Endodermal cell (in vitro differentiated cells): ENCODE measurements at regions not wholly inside any gene's neighbourhood (a gene's known extent, or its start where the extent isn't known, plus 50 kb on each side); places are given as distances from the start of the nearest gene placed in this dataset.
A peak's percentile ranks its signal among the peaks of the same experiment; 100 is the strongest.

Experiments
- DNase-seq: peaks from one replicate; pipeline ENCODE4 v3.0.0-alpha.2; 2017
- H3K27ac ChIP-seq: 2 replicates; pipeline ENCODE4 v1.5.1; 2013; ENCODE audit warnings: mild to moderate bottlenecking, low read depth, low read length, moderate library complexity
- H3K27me3 ChIP-seq: 2 replicates; pipeline ENCODE4 v1.6.1; 2013; ENCODE audit warnings: mild to moderate bottlenecking, low read length, moderate library complexity; ENCODE audit not compliant: insufficient read depth, control insufficient read depth, poor library complexity, severe bottlenecking
- H3K36me3 ChIP-seq: 2 replicates; pipeline ENCODE4 v1.7.0; 2013; ENCODE audit warnings: mild to moderate bottlenecking, low read length, moderate library complexity; ENCODE audit not compliant: control insufficient read depth, insufficient read depth
- H3K4me1 ChIP-seq: one replicate; pipeline ENCODE4 v1.7.0; 2013; ENCODE audit warnings: low read length; ENCODE audit not compliant: control insufficient read depth, insufficient read depth
- H3K4me3 ChIP-seq: 2 replicates; pipeline ENCODE4 v1.5.1; 2013; ENCODE audit warnings: mild to moderate bottlenecking, low read length, moderate library complexity
- H3K9ac ChIP-seq: 2 replicates; pipeline ENCODE4 v1.6.1; 2013; ENCODE audit warnings: mild to moderate bottlenecking, low read length, moderate library complexity; ENCODE audit not compliant: poor library complexity, severe bottlenecking; ENCODE audit errors: extremely low read depth
- H3K9me3 ChIP-seq: 2 replicates; pipeline ENCODE4 v1.6.1; 2013; ENCODE audit warnings: mild to moderate bottlenecking, low read length, moderate library complexity; ENCODE audit not compliant: control insufficient read depth
- H3K27ac Mint-ChIP-seq: 2 replicates; pipeline ENCODE4 v1.8.0; 2020; ENCODE audit warnings: mixed read lengths
- H3K27me3 Mint-ChIP-seq: 2 replicates; pipeline ENCODE4 v1.8.0; 2021; ENCODE audit warnings: mild to moderate bottlenecking, mixed read lengths; ENCODE audit not compliant: insufficient read depth
- H3K36me3 Mint-ChIP-seq: 2 replicates; pipeline ENCODE4 v1.8.0; 2020; ENCODE audit warnings: low read depth, mixed read lengths
- H3K4me1 Mint-ChIP-seq: 2 replicates; pipeline ENCODE4 v1.8.0; 2020; ENCODE audit warnings: mixed read lengths
- H3K4me3 Mint-ChIP-seq: 2 replicates; pipeline ENCODE4 v1.8.0; 2020; ENCODE audit warnings: mild to moderate bottlenecking, moderate library complexity, mixed read lengths
- H3K9me3 Mint-ChIP-seq: 2 replicates; pipeline ENCODE4 v1.8.0; 2020; ENCODE audit warnings: mild to moderate bottlenecking, mixed read lengths
- WGBS, 2 experiments: methylation state at CpG; one replicate each; pipeline versions ENCODE4 v1.1.5 to v1.1.7; 2013; ENCODE audit warnings: missing lambda C conversion rate in 2 of 2, mixed read lengths in 1 of 2; ENCODE audit not compliant: insufficient coverage in 1 of 2, insufficient read length in 1 of 2; 5-methylcytosine and 5-hydroxymethylcytosine counted together
- TF ChIP-seq, protein P1 (sequence below): fragments of 200-600 bp; sonication (generic); conservative IDR thresholded peaks from 2 replicates; pipeline ENCODE4 v1.5.0; 2021; ENCODE audit warnings: antibody characterized with exemption, mild to moderate bottlenecking

DNA sequence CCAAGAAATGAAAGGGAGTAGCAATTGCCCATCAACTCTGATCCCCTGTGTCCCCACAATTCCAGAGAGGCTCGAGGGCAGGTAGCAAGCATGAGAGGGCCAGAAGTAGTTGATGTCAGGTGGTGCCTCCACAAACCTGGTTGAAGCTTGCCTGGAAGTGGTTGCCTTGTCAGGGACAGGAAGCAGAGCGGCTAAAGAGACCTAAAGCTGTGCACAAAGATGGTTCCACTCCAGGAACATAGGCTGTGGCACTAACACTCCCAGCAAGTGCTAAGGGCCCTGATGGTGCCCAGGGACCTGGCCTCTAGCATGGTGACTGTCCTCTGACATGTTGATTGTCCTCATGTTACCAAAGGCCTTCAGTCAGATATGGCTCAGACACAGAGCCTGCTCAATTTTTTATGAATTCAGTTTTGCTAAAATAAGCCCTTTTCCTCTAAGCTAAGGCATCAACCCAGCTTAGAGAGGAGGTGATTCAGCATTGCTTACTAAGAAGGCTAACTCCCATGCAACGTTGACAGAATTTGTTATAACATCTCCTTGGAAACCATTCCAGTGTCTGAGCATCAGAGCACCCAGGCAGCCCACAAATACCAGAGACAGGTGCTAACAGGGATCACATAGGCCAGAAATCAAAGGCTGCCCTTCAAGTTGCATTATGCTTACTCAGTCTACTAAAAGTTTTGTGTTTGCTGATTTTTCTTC lies 196.3 kb upstream of the ARHGAP20 start:
- no peak for DNase-seq
- Histone ChIP-seq H3K27ac (no peak overlapping the region), H3K4me1 (peaks cover 15% of the 10 kb centered on the region), H3K4me3 (no peak overlapping the region), H3K9ac (no peak overlapping the region), H3K9me3 (no peaks in the 10 kb centered on the region), H3K27me3 (peaks cover 37% of the 10 kb centered on the region), H3K36me3 (no peaks in the 10 kb centered on the region)
- Mint-ChIP-seq H3K4me1 (peaks cover 42% of the 10 kb centered on the region), H3K27ac (no peak overlapping the region), H3K27me3 (peaks cover 40% of the 10 kb centered on the region), H3K36me3 (no peaks in the 10 kb centered on the region), H3K9me3 (no peaks in the 10 kb centered on the region), H3K4me3 (no peak overlapping the region)
- TF ChIP-seq, protein P1, sequence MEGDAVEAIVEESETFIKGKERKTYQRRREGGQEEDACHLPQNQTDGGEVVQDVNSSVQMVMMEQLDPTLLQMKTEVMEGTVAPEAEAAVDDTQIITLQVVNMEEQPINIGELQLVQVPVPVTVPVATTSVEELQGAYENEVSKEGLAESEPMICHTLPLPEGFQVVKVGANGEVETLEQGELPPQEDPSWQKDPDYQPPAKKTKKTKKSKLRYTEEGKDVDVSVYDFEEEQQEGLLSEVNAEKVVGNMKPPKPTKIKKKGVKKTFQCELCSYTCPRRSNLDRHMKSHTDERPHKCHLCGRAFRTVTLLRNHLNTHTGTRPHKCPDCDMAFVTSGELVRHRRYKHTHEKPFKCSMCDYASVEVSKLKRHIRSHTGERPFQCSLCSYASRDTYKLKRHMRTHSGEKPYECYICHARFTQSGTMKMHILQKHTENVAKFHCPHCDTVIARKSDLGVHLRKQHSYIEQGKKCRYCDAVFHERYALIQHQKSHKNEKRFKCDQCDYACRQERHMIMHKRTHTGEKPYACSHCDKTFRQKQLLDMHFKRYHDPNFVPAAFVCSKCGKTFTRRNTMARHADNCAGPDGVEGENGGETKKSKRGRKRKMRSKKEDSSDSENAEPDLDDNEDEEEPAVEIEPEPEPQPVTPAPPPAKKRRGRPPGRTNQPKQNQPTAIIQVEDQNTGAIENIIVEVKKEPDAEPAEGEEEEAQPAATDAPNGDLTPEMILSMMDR = no peak
- 90 to 93% methylated on average over 2 to 3 of the region's 3 CpGs for WGBS, 2 experiments

DNA sequence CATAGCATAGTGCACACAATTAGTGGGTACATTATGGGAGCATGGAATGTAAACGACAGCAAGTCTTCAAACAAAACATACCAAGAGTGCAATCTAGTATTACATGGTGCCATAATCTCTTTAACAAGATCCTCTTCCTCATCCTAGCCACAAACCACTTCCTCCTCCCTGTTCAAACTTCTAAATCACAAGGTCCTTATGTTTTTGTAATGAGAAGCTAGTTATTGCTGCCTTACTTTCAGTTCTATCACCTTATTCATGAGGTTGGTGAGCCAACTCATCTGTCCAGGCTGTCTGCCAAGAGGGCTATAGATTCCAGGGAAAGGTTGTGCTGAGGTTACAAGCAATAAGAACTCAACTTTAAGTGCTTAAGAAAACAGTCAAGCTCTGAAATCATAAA lies 195.4 kb upstream of the ARHGAP20 start:
- Histone ChIP-seq H3K27ac (no peak overlapping the region), H3K27me3 (peaks cover 37% of the 10 kb centered on the region), H3K9me3 (no peaks in the 10 kb centered on the region), H3K4me3 (no peak overlapping the region), H3K36me3 (no peaks in the 10 kb centered on the region), H3K4me1 (peaks cover 15% of the 10 kb centered on the region), H3K9ac (no peak overlapping the region)
- no peak overlapping the region for H3K27ac Mint-ChIP-seq
- no peaks in the 10 kb centered on the region for H3K9me3 Mint-ChIP-seq
- H3K4me3 Mint-ChIP-seq = no peak overlapping the region
- peaks cover 38% of the 10 kb centered on the region for H3K27me3 Mint-ChIP-seq
- H3K36me3 Mint-ChIP-seq = no peaks in the 10 kb centered on the region
- WGBS, 2 experiments = 92% methylated on average over 1 of the region's 1 CpG; no CpG with 5 or more reads in 1 of the 2 experiments
- TF ChIP-seq, protein P1 = no peak
- peaks cover 47% of the 10 kb centered on the region for H3K4me1 Mint-ChIP-seq
- DNase-seq = no peak

DNA sequence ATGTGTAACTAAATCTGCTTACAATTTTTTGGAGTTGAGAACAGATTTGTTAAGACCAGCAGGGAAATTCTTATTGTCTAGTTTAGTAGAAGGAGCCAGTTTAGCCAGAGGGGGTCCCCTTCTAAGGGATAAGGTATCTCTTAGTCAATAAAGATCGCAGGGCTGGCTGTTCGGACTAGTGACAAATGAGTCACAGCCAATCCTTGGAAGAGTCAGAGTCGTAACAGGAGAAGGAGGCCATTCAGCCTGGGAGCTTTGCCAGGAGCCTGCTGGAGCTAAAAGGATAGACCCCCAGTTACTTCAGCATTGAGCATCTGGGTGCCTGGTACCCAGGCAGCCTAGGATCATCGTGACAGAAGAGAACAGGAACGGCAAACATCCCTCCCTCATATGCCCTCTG lies 191.6 kb upstream of the ARHGAP20 start:
- Histone ChIP-seq H3K9me3 (no peaks in the 10 kb centered on the region), H3K27me3 (peaks cover 15% of the 10 kb centered on the region), H3K9ac (no peak overlapping the region), H3K36me3 (no peaks in the 10 kb centered on the region), H3K4me1 (peaks cover 15% of the 10 kb centered on the region), H3K4me3 (no peak overlapping the region), H3K27ac (no peak overlapping the region)
- TF ChIP-seq, protein P1 = no peak
- no peak overlapping the region for H3K4me3 Mint-ChIP-seq
- 62 to 73% methylated on average over 3 to 5 of the region's 5 CpGs for WGBS, 2 experiments
- H3K4me1 Mint-ChIP-seq = peaks cover 49% of the 10 kb centered on the region
- no peaks in the 10 kb centered on the region for H3K36me3 Mint-ChIP-seq
- DNase-seq = peak; percentile 66
- peak overlapping the region; percentile 41 for H3K27ac Mint-ChIP-seq
- no peaks in the 10 kb centered on the region for H3K9me3 Mint-ChIP-seq
- peaks cover 15% of the 10 kb centered on the region for H3K27me3 Mint-ChIP-seq
